Neural progenitor cell (in vitro differentiated cells): ENCODE measurements at regions not wholly inside any gene's neighbourhood (a gene's known extent, or its start where the extent isn't known, plus 50 kb on each side); places are given as distances from the start of the nearest gene placed in this dataset.
A peak's percentile ranks its signal among the peaks of the same experiment; 100 is the strongest.
"Not testable (repeated sequence)": the region's sequence is repeated elsewhere in the genome, so short reads cannot be mapped to it uniquely, and the experiment has no call there.

Experiments used
- DNase-seq: peaks from one replicate; pipeline ENCODE4 v3.0.0-alpha.2; 2016; ENCODE audit warnings: low spot score
- H2AFZ ChIP-seq: fragments of 200-600 bp; sonication (generic); replicated peaks from 2 replicates; pipeline ENCODE4 v1.6.1; 2016; ENCODE audit warnings: antibody characterized with exemption
- H3F3A ChIP-seq: fragments of 200-600 bp; sonication (generic); 2 replicates; pipeline ENCODE4 v1.6.1; 2016; ENCODE audit warnings: antibody characterized with exemption, low read depth
- H3K27ac ChIP-seq: fragments of 200-600 bp; sonication (generic); 2 replicates; pipeline ENCODE4 v1.5.1; 2016; ENCODE audit warnings: mild to moderate bottlenecking
- H3K27me3 ChIP-seq: fragments of 200-600 bp; sonication (generic); 2 replicates; pipeline ENCODE4 v1.6.1; 2016; ENCODE audit warnings: mild to moderate bottlenecking, moderate library complexity
- H3K36me3 ChIP-seq: fragments of 200-600 bp; sonication (generic); 2 replicates; pipeline ENCODE4 v1.5.1; 2016
- H3K4me1 ChIP-seq: fragments of 200-600 bp; sonication (generic); 2 replicates; pipeline ENCODE4 v1.6.1; 2016; ENCODE audit warnings: mixed run types
- H3K4me2 ChIP-seq: fragments of 200-600 bp; sonication (generic); 2 replicates; pipeline ENCODE4 v1.6.1; 2016
- H3K4me3 ChIP-seq: fragments of 200-600 bp; sonication (generic); 2 replicates; pipeline ENCODE4 v1.5.1; 2016
- H3K79me2 ChIP-seq: fragments of 200-600 bp; sonication (generic); 2 replicates; pipeline ENCODE4 v1.6.1; 2016; ENCODE audit warnings: low read depth
- H3K9ac ChIP-seq: fragments of 200-600 bp; sonication (generic); 2 replicates; pipeline ENCODE4 v1.6.1; 2016
- H3K9me3 ChIP-seq: fragments of 200-600 bp; sonication (generic); 2 replicates; pipeline ENCODE4 v1.5.1; 2016; ENCODE audit warnings: low read depth
- H4K20me1 ChIP-seq: fragments of 200-600 bp; sonication (generic); 2 replicates; pipeline ENCODE4 v1.6.1; 2016; ENCODE audit warnings: low read depth
- H3K27ac Mint-ChIP-seq: 3 replicates; pipeline ENCODE4 v1.8.0; 2021; ENCODE audit warnings: mixed read lengths
- H3K27me3 Mint-ChIP-seq: 2 replicates; pipeline ENCODE4 v1.8.0; 2022; ENCODE audit warnings: low read depth, mild to moderate bottlenecking, inconsistent platforms, moderate library complexity, mixed read lengths; ENCODE audit not compliant: insufficient read depth
- H3K36me3 Mint-ChIP-seq: 3 replicates; pipeline ENCODE4 v1.8.0; 2021; ENCODE audit warnings: mixed read lengths
- H3K4me1 Mint-ChIP-seq: 3 replicates; pipeline ENCODE4 v1.8.0; 2021; ENCODE audit warnings: mixed read lengths
- H3K4me3 Mint-ChIP-seq: 3 replicates; pipeline ENCODE4 v1.8.0; 2021; ENCODE audit warnings: mild to moderate bottlenecking, moderate library complexity, mixed read lengths
- H3K9me3 Mint-ChIP-seq: 3 replicates; pipeline ENCODE4 v1.8.0; 2020; ENCODE audit warnings: mixed read lengths
- CTCF ChIP-seq: fragments of 200-600 bp; sonication (generic); IDR thresholded peaks from 2 replicates; pipeline ENCODE4 v1.5.1; 2017; ENCODE audit warnings: antibody characterized with exemption, mild to moderate bottlenecking
- EZH2 ChIP-seq: fragments of 200-600 bp; sonication (generic); IDR thresholded peaks from 2 replicates; pipeline ENCODE4 v1.6.1; 2017; ENCODE audit warnings: antibody characterized with exemption, mild to moderate bottlenecking, moderate library complexity
- EZH2phosphoT487 ChIP-seq: fragments of 200-600 bp; sonication (generic); IDR thresholded peaks from 2 replicates; pipeline ENCODE4 v1.6.1; 2017; ENCODE audit warnings: antibody characterized with exemption

- no peak overlapping the region for H3K9ac ChIP-seq
- H3F3A ChIP-seq = no peaks in the 10 kb centered on the region
- H3K27ac ChIP-seq = no peak overlapping the region
- H3K4me2 ChIP-seq = no peak overlapping the region
- H3K36me3 ChIP-seq = no peaks in the 10 kb centered on the region
- H3K27me3 ChIP-seq = no peaks in the 10 kb centered on the region
- no peak for DNase-seq
- no peak for TF ChIP-seq EZH2
- no peak for TF ChIP-seq EZH2phosphoT487
- peak; percentile 30 for TF ChIP-seq CTCF
- H3K4me1 Mint-ChIP-seq = peaks cover 5% of the 10 kb centered on the region
- no peaks in the 10 kb centered on the region for H3K4me1 ChIP-seq
- no peak overlapping the region for H2AFZ ChIP-seq
- no peaks in the 10 kb centered on the region for H3K36me3 Mint-ChIP-seq
- no peak overlapping the region for H3K27ac Mint-ChIP-seq
- peaks cover 3% of the 10 kb centered on the region for H3K27me3 Mint-ChIP-seq
- no peak overlapping the region for H3K4me3 Mint-ChIP-seq
- H4K20me1 ChIP-seq = no peaks in the 10 kb centered on the region
- H3K79me2 ChIP-seq = no peaks in the 10 kb centered on the region
- H3K4me3 ChIP-seq = no peak overlapping the region
- no peaks in the 10 kb centered on the region for H3K9me3 ChIP-seq
- no peaks in the 10 kb centered on the region for H3K9me3 Mint-ChIP-seq
Measured at GRCh38 chr1:31517301-31517700, 59.0 kb upstream of the TINAGL1 start.

- H3K9me3 ChIP-seq, H3K4me1 Mint-ChIP-seq, H2AFZ ChIP-seq, H3K4me3 Mint-ChIP-seq, DNase-seq, H3K4me3 ChIP-seq, H4K20me1 ChIP-seq, H3K27me3 ChIP-seq, H3K36me3 ChIP-seq, H3K27me3 Mint-ChIP-seq, H3K27ac ChIP-seq, H3K36me3 Mint-ChIP-seq, H3K27ac Mint-ChIP-seq, H3K4me2 ChIP-seq, H3K9me3 Mint-ChIP-seq, H3K4me1 ChIP-seq, H3K79me2 ChIP-seq, H3F3A ChIP-seq, H3K9ac ChIP-seq: not testable (repeated sequence)
Measured at GRCh38 chr1:31517986-31518385, 58.3 kb upstream of the TINAGL1 start.

DNA sequence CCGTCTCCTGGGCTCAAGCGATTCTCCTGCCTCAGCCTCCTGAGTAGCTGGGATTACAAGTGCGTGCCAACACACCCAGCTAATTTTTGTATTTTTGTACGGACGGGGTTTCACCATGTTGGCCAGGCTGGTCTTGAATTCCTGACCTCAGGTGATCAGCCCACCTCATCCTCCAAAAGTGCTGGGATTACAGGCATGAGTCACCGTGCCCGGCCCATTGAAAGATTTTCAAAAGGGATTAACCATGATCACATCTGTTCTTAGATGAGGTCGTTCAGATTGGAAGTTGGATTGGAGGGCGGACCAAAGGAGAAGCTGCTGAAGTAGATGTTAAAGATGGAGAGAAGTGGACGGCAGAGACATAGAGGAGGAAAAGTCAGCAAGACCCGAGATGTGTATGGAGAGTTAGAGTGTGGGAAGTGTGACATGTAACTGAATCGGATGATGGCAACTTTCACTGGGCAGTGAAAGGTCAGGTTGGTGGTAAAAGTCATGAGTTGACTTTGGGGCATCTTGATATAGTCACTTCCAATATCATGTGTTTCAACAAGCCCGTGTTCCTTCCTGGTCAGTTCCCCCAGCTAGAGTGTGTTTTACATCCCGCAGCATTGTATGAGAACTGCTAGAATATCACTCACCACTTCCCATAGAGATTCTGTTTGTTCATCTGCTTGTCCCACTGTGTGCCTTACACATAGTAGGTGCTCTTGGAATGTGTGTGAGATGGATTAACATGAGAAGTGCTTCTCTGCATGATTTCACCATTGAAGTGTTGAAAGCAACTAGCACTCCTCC, 54.4 kb upstream of the TINAGL1 start:
- H3K4me2 ChIP-seq = no peak overlapping the region
- H3K4me3 Mint-ChIP-seq = no peak overlapping the region
- H3K4me1 ChIP-seq = no peaks in the 10 kb centered on the region
- H2AFZ ChIP-seq = no peak overlapping the region
- DNase-seq = no peak
- no peaks in the 10 kb centered on the region for H3K79me2 ChIP-seq
- H3K9ac ChIP-seq = no peak overlapping the region
- no peaks in the 10 kb centered on the region for H4K20me1 ChIP-seq
- no peak overlapping the region for H3K4me3 ChIP-seq
- TF ChIP-seq EZH2 (no peak), EZH2phosphoT487 (no peak), CTCF (no peak)
- no peaks in the 10 kb centered on the region for H3K36me3 ChIP-seq
- no peaks in the 10 kb centered on the region for H3K4me1 Mint-ChIP-seq
- H3K27me3 ChIP-seq = no peaks in the 10 kb centered on the region
- no peaks in the 10 kb centered on the region for H3K9me3 ChIP-seq
- no peak overlapping the region for H3K27ac Mint-ChIP-seq
- H3K27me3 Mint-ChIP-seq = peaks cover 3% of the 10 kb centered on the region
- H3K27ac ChIP-seq = no peak overlapping the region
- H3K36me3 Mint-ChIP-seq = no peaks in the 10 kb centered on the region
- H3F3A ChIP-seq = no peaks in the 10 kb centered on the region
- H3K9me3 Mint-ChIP-seq = no peaks in the 10 kb centered on the region

- Mint-ChIP-seq H3K36me3 (no peaks in the 10 kb centered on the region), H3K9me3 (no peaks in the 10 kb centered on the region)
- no peak overlapping the region for H2AFZ ChIP-seq
Measured at GRCh38 chr1:31522556-31522845, 53.8 kb upstream of the TINAGL1 start.

More at GRCh38 chr1:31522556-31522845, 53.8 kb upstream of the TINAGL1 start:
- Mint-ChIP-seq H3K4me3 (no peak overlapping the region), H3K27ac (no peak overlapping the region), H3K4me1 (no peaks in the 10 kb centered on the region), H3K27me3 (peaks cover 3% of the 10 kb centered on the region)
- Histone ChIP-seq H3K79me2 (no peaks in the 10 kb centered on the region), H3K27me3 (no peaks in the 10 kb centered on the region), H3F3A (no peaks in the 10 kb centered on the region), H3K9ac (no peak overlapping the region), H4K20me1 (no peaks in the 10 kb centered on the region), H3K36me3 (no peaks in the 10 kb centered on the region), H3K4me2 (no peak overlapping the region), H3K4me1 (no peaks in the 10 kb centered on the region), H3K27ac (no peak overlapping the region), H3K9me3 (no peaks in the 10 kb centered on the region), H3K4me3 (no peak overlapping the region)
- TF ChIP-seq EZH2 = no peak
- TF ChIP-seq EZH2phosphoT487 = no peak
- no peak for TF ChIP-seq CTCF
- no peak for DNase-seq
